Endothelial cell of umbilical vein (primary cell): ENCODE measurements at regions not wholly inside any gene's neighbourhood (a gene's known extent, or its start where the extent isn't known, plus 50 kb on each side); places are given as distances from the start of the nearest gene placed in this dataset.

Experiments used
- BruUV-seq: library from RNA; stranded (reverse); fragments of 400-500 nt; replicated peaks from 2 replicates; lab custom pipeline; 2021; lab: Mats Ljungman, UMichigan
- CTCF ChIA-PET: fragments of 300-600, 350-600 bp; sonication (Branson Sonifier 250); formaldehyde crosslinking; loops from one replicate; lab custom pipeline; 2021; ENCODE audit warnings: antibody characterized with exemption, inconsistent platforms; lab: Charles Lee
- POLR2A ChIA-PET: fragments of 300-600, 350-600 bp; sonication (Branson Sonifier 250); formaldehyde crosslinking; loops from one replicate; lab custom pipeline; 2021; ENCODE audit warnings: antibody characterized with exemption, inconsistent platforms; lab: Charles Lee
- DNase-seq: peaks from one replicate; pipeline ENCODE4 v3.0.0-alpha.2; 2011; ENCODE audit warnings: low read depth, low spot score
- FAIRE-seq: peaks from 2 replicates; lab custom pipeline; 2011; peaks lifted over from hg19 to GRCh38; lab: Jason Lieb, UNC
- H2AFZ ChIP-seq: 2 replicates; pipeline ENCODE4 v1.6.0; 2012; ENCODE audit warnings: low read depth, low read length, control low read depth, inconsistent platforms
- H3K27ac ChIP-seq: 2 replicates; pipeline ENCODE4 v1.5.1; 2011; ENCODE audit warnings: low read depth, mild to moderate bottlenecking, control low read depth, low read length, moderate library complexity; ENCODE audit not compliant: insufficient read depth
- H3K27me3 ChIP-seq, 2 experiments: 2 replicates each; pipeline versions ENCODE4 v1.6.0 to v1.6.1; 2011; ENCODE audit warnings: low read length in 2 of 2, mixed read lengths in 1 of 2; ENCODE audit not compliant: control insufficient read depth in 2 of 2, insufficient read depth in 2 of 2
- H3K36me3 ChIP-seq, 2 experiments: 2 replicates in 1 of 2; 3 replicates in 1 of 2; pipeline ENCODE4 v1.5.1; 2011; ENCODE audit warnings: low read length in 2 of 2, mild to moderate bottlenecking in 1 of 2, moderate library complexity in 1 of 2; ENCODE audit not compliant: control insufficient read depth in 2 of 2, insufficient read depth in 2 of 2; ENCODE audit errors: extremely low read depth in 1 of 2
- H3K4me1 ChIP-seq: 3 replicates; pipeline ENCODE4 v1.5.1; 2011; ENCODE audit warnings: mild to moderate bottlenecking, low read length; ENCODE audit not compliant: control insufficient read depth, insufficient read depth; ENCODE audit errors: extremely low read depth
- H3K4me2 ChIP-seq: 2 replicates; pipeline ENCODE4 v1.6.1; 2011; ENCODE audit warnings: low read length, control low read depth, mixed read lengths; ENCODE audit not compliant: insufficient read depth
- H3K4me3 ChIP-seq, 3 experiments: fragments of 200-600 bp in 1 of 3; sonication (generic), shearing (Covaris generic) in 1 of 3; replicated peaks in 1 of 3; 2 replicates each; pipeline ENCODE4 v1.5.1; 2011 to 2016; ENCODE audit warnings: control low read depth in 3 of 3, low read length in 3 of 3, mild to moderate bottlenecking in 2 of 3, inconsistent platforms in 1 of 3, low read depth in 1 of 3, moderate library complexity in 1 of 3; ENCODE audit not compliant: insufficient read depth in 1 of 3
- H3K79me2 ChIP-seq: 2 replicates; pipeline ENCODE4 v1.6.0; 2012; ENCODE audit warnings: low read length, inconsistent platforms; ENCODE audit not compliant: control insufficient read depth, insufficient read depth
- H3K9ac ChIP-seq: replicated peaks from 2 replicates; pipeline ENCODE3; 2011; ENCODE audit warnings: low read length, control low read depth; ENCODE audit not compliant: insufficient read depth; ENCODE audit errors: extremely low read depth
- H3K9me1 ChIP-seq: replicated peaks from 3 replicates; pipeline ENCODE4 v1.6.0; 2011; ENCODE audit warnings: mild to moderate bottlenecking, low read length; ENCODE audit not compliant: control insufficient read depth, insufficient read depth; ENCODE audit errors: extremely low read depth
- H3K9me3 ChIP-seq: replicated peaks from 2 replicates; pipeline ENCODE4 v1.5.1; 2012; ENCODE audit warnings: low read length, inconsistent platforms; ENCODE audit not compliant: control insufficient read depth, insufficient read depth
- H4K20me1 ChIP-seq: replicated peaks from 2 replicates; pipeline ENCODE3; 2011; ENCODE audit warnings: mild to moderate bottlenecking, low read length; ENCODE audit not compliant: control insufficient read depth, insufficient read depth; ENCODE audit errors: extremely low read depth
- EZH2 ChIP-seq: IDR thresholded peaks from 2 replicates; pipeline ENCODE4 v1.6.1; 2012; ENCODE audit warnings: borderline replicate concordance, low read depth, mild to moderate bottlenecking, moderate library complexity, low read length, inconsistent platforms; ENCODE audit not compliant: severe bottlenecking
- FOS ChIP-seq: IDR thresholded peaks from 2 replicates; pipeline ENCODE4 v1.6.1; 2011; ENCODE audit warnings: mild to moderate bottlenecking, low read length, moderate library complexity, borderline replicate concordance; ENCODE audit not compliant: insufficient read depth
- GATA2 ChIP-seq: IDR thresholded peaks from 2 replicates; pipeline ENCODE4 v1.7.0; 2011; ENCODE audit warnings: low read depth, mild to moderate bottlenecking, moderate library complexity, mixed read lengths, low read length; ENCODE audit not compliant: insufficient read length, insufficient read depth
- JUN ChIP-seq: IDR thresholded peaks from 2 replicates; pipeline ENCODE4 v1.6.1; 2011; ENCODE audit warnings: borderline replicate concordance, low read depth; ENCODE audit not compliant: insufficient read length, insufficient read depth
- MYC ChIP-seq: IDR thresholded peaks from one replicate; pipeline ENCODE4 v1.6.1; 2011; ENCODE audit warnings: mild to moderate bottlenecking, low read depth, low read length
- POLR2A ChIP-seq: IDR thresholded peaks from 2 replicates; pipeline ENCODE4 v1.6.1; 2012; ENCODE audit warnings: low read depth, mild to moderate bottlenecking, control low read depth, low read length
- POLR2AphosphoS5 ChIP-seq: IDR thresholded peaks from 2 replicates; pipeline ENCODE4 v1.6.1; 2012; ENCODE audit warnings: low read depth, mild to moderate bottlenecking, control low read depth, low read length, moderate library complexity; ENCODE audit not compliant: insufficient read depth
- dilution Hi-C: fragments of 300-500 bp; cut with MboI; formaldehyde crosslinking; loops from one replicate; pipeline ENCODE4 v1.15.0; 2019; ENCODE audit warnings: low sequenced_read_pairs; ENCODE audit not compliant: extremely low pct_ligation_motif_present
- intact Hi-C: fragments of 100-400 bp; cut with micrococcal nuclease; formaldehyde crosslinking; loops from one replicate; pipeline ENCODE4 v1.10.0; 2022
- TF ChIP-seq, protein P1 (sequence below), 2 donors: IDR thresholded peaks; 1 replicate in 1 of 2; 2 replicates in 1 of 2; pipeline ENCODE4 v1.5.1; 2011; ENCODE audit warnings: low read length in 2 of 2, mild to moderate bottlenecking in 2 of 2, moderate library complexity in 2 of 2, control low read depth in 1 of 2, inconsistent platforms in 1 of 2, low read depth in 1 of 2; ENCODE audit not compliant: insufficient read depth in 1 of 2; ENCODE audit errors: extremely low read depth in 1 of 2
- TF ChIP-seq, protein P2 (sequence below): IDR thresholded peaks from 2 replicates; pipeline ENCODE4 v1.6.1; 2011; ENCODE audit not compliant: insufficient read depth, insufficient read length

DNA sequence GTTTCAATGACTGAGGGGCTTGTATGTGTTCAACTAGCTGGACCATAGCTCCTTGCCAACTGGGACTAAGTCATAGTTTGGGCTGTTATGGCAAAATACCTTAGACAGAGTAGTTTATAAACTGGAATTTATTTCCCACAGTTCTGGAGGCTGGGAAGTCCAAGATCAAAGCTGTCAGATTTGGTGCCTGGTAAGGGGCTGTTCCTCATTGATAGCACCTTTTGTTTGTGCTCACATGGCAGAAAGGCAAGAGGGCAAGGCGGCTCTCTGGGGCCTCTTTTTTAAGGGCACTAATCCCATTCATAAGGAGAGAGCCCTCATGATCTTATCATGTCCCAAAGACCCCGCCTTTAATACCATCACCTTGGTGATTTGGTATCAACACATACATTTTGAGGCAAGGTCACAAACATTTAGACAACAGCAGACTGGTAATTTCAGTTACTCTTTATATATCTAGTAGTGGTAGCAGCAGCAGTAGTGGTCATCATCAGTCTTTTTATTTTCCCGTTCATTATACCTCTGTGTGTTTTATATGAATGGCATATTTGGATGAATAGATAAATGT is 477.0 kb downstream of the CCDC171 start:
- TF ChIP-seq GATA2 (no peak), POLR2A (no peak), JUN (no peak), EZH2 (no peak), FOS (no peak), POLR2AphosphoS5 (no peak), MYC (no peak)
- TF ChIP-seq, protein P1, sequence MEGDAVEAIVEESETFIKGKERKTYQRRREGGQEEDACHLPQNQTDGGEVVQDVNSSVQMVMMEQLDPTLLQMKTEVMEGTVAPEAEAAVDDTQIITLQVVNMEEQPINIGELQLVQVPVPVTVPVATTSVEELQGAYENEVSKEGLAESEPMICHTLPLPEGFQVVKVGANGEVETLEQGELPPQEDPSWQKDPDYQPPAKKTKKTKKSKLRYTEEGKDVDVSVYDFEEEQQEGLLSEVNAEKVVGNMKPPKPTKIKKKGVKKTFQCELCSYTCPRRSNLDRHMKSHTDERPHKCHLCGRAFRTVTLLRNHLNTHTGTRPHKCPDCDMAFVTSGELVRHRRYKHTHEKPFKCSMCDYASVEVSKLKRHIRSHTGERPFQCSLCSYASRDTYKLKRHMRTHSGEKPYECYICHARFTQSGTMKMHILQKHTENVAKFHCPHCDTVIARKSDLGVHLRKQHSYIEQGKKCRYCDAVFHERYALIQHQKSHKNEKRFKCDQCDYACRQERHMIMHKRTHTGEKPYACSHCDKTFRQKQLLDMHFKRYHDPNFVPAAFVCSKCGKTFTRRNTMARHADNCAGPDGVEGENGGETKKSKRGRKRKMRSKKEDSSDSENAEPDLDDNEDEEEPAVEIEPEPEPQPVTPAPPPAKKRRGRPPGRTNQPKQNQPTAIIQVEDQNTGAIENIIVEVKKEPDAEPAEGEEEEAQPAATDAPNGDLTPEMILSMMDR (IDR thresholded peaks at IDR 0.05; ENCODE audit: extremely low read depth in 1 of 2, insufficient read depth in 1 of 2, low read depth in 1 of 2, low read length in 2 of 2) = no peak
- TF ChIP-seq, protein P2, sequence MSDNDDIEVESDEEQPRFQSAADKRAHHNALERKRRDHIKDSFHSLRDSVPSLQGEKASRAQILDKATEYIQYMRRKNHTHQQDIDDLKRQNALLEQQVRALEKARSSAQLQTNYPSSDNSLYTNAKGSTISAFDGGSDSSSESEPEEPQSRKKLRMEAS = no peak
- Histone ChIP-seq H3K9ac (no peak overlapping the region), H3K9me3 (no peaks in the 10 kb centered on the region), H2AFZ (no peak overlapping the region), H3K27me3 (peaks cover 0 to 4% of the 10 kb centered on the region in 2 experiments), H3K9me1 (no peaks in the 10 kb centered on the region), H3K27ac (no peak overlapping the region), H3K36me3 (no peaks in the 10 kb centered on the region), H3K4me3 (no peak overlapping the region), H4K20me1 (no peaks in the 10 kb centered on the region), H3K4me2 (no peak overlapping the region), H3K79me2 (no peaks in the 10 kb centered on the region), H3K4me1 (peaks cover 3% of the 10 kb centered on the region)
- dilution Hi-C loops = no loop called here
- FAIRE-seq = no peak
- ChIA-PET CTCF (no interaction called here), POLR2A (no interaction called here)
- no TSS peak for BruUV-seq
- intact Hi-C loops = no loop called here
- DNase-seq = no peak
